Central memory CD4-positive, alpha-beta T cell (primary cell): ENCODE measurements at regions not wholly inside any gene's neighbourhood (a gene's known extent, or its start where the extent isn't known, plus 50 kb on each side); places are given as distances from the start of the nearest gene placed in this dataset.
A peak's percentile ranks its signal among the peaks of the same experiment; 100 is the strongest.
"Not testable (repeated sequence)": the region's sequence is repeated elsewhere in the genome, so short reads cannot be mapped to it uniquely, and the experiment has no call there.

ENCODE experiments used
- DNase-seq: peaks from one replicate; pipeline ENCODE4 v3.0.0; 2022

GRCh38 chr5:53160895-53161294, 51.3 kb upstream of the MOCS2 start:
- DNase-seq = no peak

DNA sequence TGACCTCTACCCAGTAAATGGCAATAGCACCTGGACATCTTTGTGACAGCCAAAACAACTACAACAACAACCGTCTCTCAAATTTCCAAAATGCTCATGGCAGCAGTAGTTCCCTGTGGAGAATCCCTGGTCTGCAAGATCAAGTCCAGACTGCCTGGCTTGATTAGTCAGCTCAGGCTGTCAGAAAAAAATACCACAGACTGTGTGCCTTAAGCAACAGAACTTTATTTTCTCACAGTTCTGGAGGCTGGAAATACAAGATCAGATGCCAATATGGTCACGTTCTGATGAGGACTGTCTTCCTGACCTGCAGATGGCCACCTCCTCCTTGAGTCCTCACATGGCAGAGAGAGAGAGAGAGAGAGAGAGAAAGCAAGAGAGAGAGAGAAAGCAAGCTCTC, 52.3 kb upstream of the MOCS2 start:
- DNase-seq = no peak

DNA sequence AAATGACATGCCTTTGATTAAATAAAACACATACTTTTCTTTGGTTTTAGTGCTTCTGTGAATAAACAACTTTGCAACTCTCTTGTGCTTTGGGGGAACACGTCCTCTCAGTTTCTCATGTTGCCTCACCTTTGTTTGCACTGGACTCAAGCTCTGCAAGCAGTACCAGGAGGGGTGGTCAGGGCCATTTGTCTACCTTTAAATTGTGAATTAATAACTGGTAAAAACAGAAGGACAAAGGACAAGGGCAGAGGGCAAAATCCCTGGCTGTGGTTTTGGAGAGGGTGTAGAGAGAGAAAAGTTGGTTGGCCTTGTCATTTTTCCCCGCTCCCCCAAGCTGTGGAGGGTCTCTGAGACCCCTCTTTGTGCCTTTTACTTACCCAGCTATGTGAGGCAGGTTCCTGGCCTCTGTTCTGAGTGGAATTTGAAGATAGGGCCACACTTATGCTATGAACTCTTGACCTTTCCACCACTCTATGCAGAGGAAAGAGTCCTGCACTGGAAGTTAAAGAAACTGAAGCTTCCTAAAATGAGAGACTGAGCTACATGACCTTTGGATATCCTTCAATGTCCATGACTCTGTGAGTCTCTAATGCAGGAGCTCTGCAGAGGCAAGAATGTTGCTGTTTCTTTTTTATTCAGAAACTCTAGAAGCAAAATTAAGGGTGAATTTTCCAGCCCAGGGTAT, 55.1 kb upstream of the MOCS2 start:
- no peak for DNase-seq

- DNase-seq = no peak
Measured at GRCh38 chr5:53165431-53166182, 56.0 kb upstream of the MOCS2 start.

DNA sequence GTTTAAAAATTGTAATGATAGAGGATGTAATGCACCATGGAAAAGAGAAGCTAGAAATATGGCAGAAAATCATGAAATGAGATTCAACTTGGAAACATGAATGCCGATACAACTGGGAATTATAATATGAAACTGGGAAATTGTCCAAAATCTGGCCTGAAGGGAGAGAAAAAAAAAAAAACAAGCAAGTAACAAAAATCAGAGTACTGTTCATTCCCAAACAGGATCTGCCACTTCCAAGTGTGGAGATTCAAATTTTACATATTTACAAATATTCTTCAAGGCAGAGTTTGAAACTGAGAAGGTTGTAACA, 56.6 kb upstream of the MOCS2 start:
- DNase-seq = no peak

GRCh38 chr5:53167836-53168235, 58.3 kb upstream of the MOCS2 start:
- no peak for DNase-seq

DNA sequence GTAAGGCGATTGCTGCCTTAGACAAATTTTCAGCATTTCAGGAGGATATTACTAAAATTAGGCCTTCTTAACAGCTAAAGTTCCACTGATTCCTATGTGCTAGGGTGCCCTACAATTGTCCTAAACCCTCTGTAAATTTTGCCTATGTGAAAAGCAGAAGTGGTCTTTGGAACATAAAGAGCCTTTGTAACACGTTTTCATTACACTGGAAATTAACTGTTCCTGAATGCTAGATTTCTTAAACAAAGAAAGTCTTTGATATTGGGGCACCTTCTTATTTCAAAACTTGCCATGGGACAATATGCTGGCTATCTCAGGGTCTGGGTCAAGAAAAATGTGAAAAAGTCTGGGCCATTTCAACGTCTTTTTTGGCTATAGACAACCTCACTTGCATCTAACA, 60.4 kb upstream of the MOCS2 start:
- no peak for DNase-seq

DNA sequence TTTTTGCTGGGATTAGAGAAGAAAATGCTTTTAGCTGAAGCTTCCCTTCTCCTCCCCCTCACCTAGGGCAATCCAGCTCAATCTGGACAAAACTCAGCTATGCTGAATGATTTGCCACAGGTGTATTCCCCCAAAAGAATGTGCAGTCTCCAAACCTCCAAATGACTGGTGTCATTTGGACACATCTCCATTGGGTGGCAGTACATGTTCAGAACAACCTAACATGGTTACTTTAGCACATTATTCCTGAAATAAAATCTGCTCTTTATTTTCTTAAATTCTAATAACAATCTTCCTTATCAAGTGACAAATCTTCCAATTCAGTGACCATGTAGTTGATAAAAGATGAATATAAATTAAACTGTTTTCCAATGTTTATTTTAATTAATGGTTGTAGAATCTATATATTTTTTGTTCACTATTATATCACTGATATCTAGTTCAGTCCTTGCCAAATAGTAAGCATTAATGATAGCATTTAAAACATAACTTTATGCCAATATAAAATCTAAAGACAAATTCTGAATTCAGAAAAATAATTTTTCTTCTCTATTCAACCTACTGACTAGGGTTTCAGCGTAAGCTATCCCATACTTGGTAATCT, 61.3 kb upstream of the MOCS2 start:
- DNase-seq = peak; percentile 3

- DNase-seq = not testable (repeated sequence)
Measured at GRCh38 chr5:53172073-53172472, 62.5 kb upstream of the MOCS2 start.

GRCh38 chr5:53172630-53173029, 63.1 kb upstream of the MOCS2 start:
- DNase-seq = no peak

GRCh38 chr5:53173083-53173482, 63.5 kb upstream of the MOCS2 start:
- no peak for DNase-seq

- no peak for DNase-seq
Measured at GRCh38 chr5:53178830-53179229, 69.3 kb upstream of the MOCS2 start.

GRCh38 chr5:53179691-53180090, 70.1 kb upstream of the MOCS2 start:
- no peak for DNase-seq

GRCh38 chr5:53180538-53180937, 71.0 kb upstream of the MOCS2 start:
- DNase-seq = no peak

GRCh38 chr5:53180991-53181390, 71.4 kb upstream of the MOCS2 start:
- no peak for DNase-seq

GRCh38 chr5:53183880-53184279, 74.3 kb upstream of the MOCS2 start:
- DNase-seq = no peak

- DNase-seq = no peak
Measured at GRCh38 chr5:53191548-53192165, 82.1 kb upstream of the MOCS2 start.

DNA sequence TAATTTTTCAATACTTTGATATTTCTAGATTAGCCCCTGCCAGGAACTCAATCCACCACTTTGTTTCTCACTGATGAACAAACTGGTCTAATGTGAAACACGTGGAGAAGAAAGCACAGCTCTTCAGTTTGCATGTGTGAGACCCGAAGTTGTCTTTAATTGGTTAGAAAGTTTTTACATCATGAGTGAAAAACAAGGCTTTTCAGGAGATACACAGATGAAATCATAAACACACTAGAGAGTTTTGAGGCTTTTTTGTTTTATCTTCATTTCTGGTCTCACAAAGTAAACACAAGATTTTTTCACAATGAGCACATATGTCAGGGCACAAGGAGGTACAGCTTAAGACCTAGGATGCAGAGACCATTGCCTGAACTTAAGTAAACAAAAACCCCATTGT, 84.5 kb upstream of the MOCS2 start:
- no peak for DNase-seq

GRCh38 chr5:53199882-53200281, 90.3 kb upstream of the MOCS2 start:
- DNase-seq = no peak

- no peak for DNase-seq
Measured at GRCh38 chr5:53200306-53200705, 90.7 kb upstream of the MOCS2 start.

DNA sequence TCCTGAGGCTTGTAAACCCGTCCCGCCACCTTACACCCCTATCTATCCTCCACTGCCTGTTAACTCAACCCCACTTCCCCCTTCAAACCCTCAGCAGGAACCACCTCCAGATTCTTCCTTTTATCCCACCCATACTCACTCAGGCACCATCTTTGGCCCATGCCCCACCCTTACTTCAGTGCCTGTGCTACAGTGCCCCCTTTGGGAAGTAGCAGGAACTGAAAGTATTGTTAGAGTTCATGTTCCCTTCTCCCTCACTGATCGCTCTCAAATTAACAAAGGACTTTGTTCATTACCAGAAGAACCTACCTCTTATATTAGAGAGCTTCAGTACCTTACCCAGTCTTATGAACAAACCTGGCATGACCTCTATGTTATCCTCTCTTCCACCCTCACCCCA, 92.2 kb upstream of the MOCS2 start:
- DNase-seq = no peak

- no peak for DNase-seq
Measured at GRCh38 chr5:53206562-53206961, 97.0 kb upstream of the MOCS2 start.

- DNase-seq = no peak
Measured at GRCh38 chr5:53211799-53212198, 102.2 kb upstream of the MOCS2 start.

DNA sequence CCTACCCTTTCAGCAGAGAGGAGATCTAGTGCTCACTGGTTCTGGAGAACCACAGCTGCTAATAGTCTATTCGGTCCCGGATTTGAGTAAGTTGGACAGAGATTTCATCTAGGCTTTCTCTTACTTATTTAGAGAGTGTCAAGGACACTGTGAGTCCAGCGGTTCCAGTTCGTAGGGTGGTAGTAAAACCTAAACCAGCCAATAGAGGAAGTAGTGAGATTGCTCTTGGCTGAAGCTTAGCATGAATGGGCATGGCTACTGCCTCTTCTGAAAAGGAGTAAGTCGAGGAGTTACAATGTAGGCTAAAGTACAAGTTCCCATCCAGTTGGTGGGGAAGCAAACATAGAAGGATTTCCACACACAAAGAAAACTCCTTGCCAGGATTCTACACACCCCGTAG, 109.6 kb upstream of the MOCS2 start:
- DNase-seq = no peak
